B cell (primary cell): ENCODE measurements at regions not wholly inside any gene's neighbourhood (a gene's known extent, or its start where the extent isn't known, plus 50 kb on each side); places are given as distances from the start of the nearest gene placed in this dataset.

Experiments used
- ATAC-seq: fragments of 200-7000 bp; cut with Tn5 transposase; one replicate; pipeline ENCODE4 v1.10.0; 2021; ENCODE audit warnings: low read depth, mild to moderate bottlenecking, moderate number of reproducible peaks, moderate library complexity
- CTCF ChIA-PET: fragments of 350-600 bp; sonication (Branson Sonifier 250); formaldehyde crosslinking; loops from one replicate; lab custom pipeline; 2021; ENCODE audit warnings: antibody characterized with exemption, inconsistent platforms; lab: Charles Lee
- POLR2A ChIA-PET: fragments of 350-600 bp; sonication (Branson Sonifier 250); formaldehyde crosslinking; loops from one replicate; lab custom pipeline; 2021; ENCODE audit warnings: antibody characterized with exemption; lab: Charles Lee
- DNase-seq: peaks from one replicate; pipeline ENCODE4 v3.0.0; 2013
- H2AFZ ChIP-seq: 2 replicates; pipeline ENCODE4 v1.6.1; 2012; ENCODE audit warnings: mild to moderate bottlenecking, low read depth, low read length; ENCODE audit not compliant: insufficient read depth, poor library complexity, severe bottlenecking
- H3K27ac ChIP-seq, 2 donors: 1 replicate in 1 of 2; 2 replicates in 1 of 2; pipeline ENCODE4 v1.5.1; 2012 to 2013; ENCODE audit warnings: low read length in 2 of 2, mild to moderate bottlenecking in 2 of 2, moderate library complexity in 1 of 2
- H3K27me3 ChIP-seq, 4 experiments: fragments of 200-600 bp in 1 of 4; sonication (generic) in 1 of 4; replicated peaks in 1 of 4; 1 replicate in 2 of 4; 2 replicates in 2 of 4; pipeline versions ENCODE4 v1.6.1 to v1.7.0; 2013 to 2016; ENCODE audit warnings: low read length in 3 of 4, mild to moderate bottlenecking in 2 of 4, mixed read lengths in 1 of 4, moderate library complexity in 1 of 4; ENCODE audit not compliant: insufficient read depth in 4 of 4, control insufficient read depth in 3 of 4; ENCODE audit errors: control extremely low read depth in 1 of 4
- H3K36me3 ChIP-seq, 2 experiments: replicated peaks in 1 of 2; 1 replicate in 1 of 2; 2 replicates in 1 of 2; pipeline versions ENCODE4 v1.6.1 to v1.7.1; 2013; ENCODE audit warnings: low read length in 1 of 2; ENCODE audit not compliant: insufficient read depth in 2 of 2, control insufficient read depth in 1 of 2; ENCODE audit errors: control extremely low read depth in 1 of 2, extremely low read depth in 1 of 2
- H3K4me1 ChIP-seq, 2 donors: fragments of 200-600 bp in 1 of 2; sonication (generic) in 1 of 2; 1 replicate in 1 of 2; 2 replicates in 1 of 2; pipeline versions ENCODE4 v1.5.1 to v1.6.1; 2013 to 2017; ENCODE audit warnings: low read length in 2 of 2; ENCODE audit not compliant: control insufficient read depth in 2 of 2, insufficient read depth in 2 of 2
- H3K4me2 ChIP-seq: replicated peaks from 2 replicates; pipeline ENCODE3; 2012; ENCODE audit warnings: mild to moderate bottlenecking, low read depth, low read length; ENCODE audit not compliant: poor library complexity, severe bottlenecking
- H3K4me3 ChIP-seq, 5 experiments: fragments of 200-600 bp in 1 of 5; sonication (generic) in 1 of 5; 1 replicate in 3 of 5; 2 replicates in 2 of 5; pipeline versions ENCODE4 v1.5.1 to v1.7.0; 2011 to 2016; ENCODE audit warnings: low read length in 4 of 5, mild to moderate bottlenecking in 4 of 5, low read depth in 2 of 5, control low read depth in 1 of 5, moderate library complexity in 1 of 5; ENCODE audit not compliant: insufficient read depth in 1 of 5; ENCODE audit errors: control extremely low read depth in 1 of 5, extremely low read depth in 1 of 5
- H3K79me2 ChIP-seq: fragments of 200-600 bp; sonication (generic); one replicate; pipeline ENCODE4 v1.6.0; 2016; ENCODE audit warnings: low read length; ENCODE audit not compliant: control insufficient read depth, insufficient read depth
- H3K9ac ChIP-seq: fragments of 200-600 bp; sonication (generic); 2 replicates; pipeline ENCODE4 v1.6.1; 2017; ENCODE audit warnings: mild to moderate bottlenecking, low read length, moderate library complexity
- H3K9me3 ChIP-seq, 3 donors: one replicate each; pipeline versions ENCODE4 v1.6.1 to v1.7.1; 2013; ENCODE audit warnings: low read length in 2 of 3; ENCODE audit not compliant: control insufficient read depth in 2 of 3, insufficient read depth in 1 of 3; ENCODE audit errors: control extremely low read depth in 1 of 3
- H4K20me1 ChIP-seq: 2 replicates; pipeline ENCODE4 v1.6.0; 2012; ENCODE audit warnings: mild to moderate bottlenecking, low read length; ENCODE audit not compliant: insufficient read depth, control insufficient read depth, poor library complexity, severe bottlenecking
- H3K27ac Mint-ChIP-seq: one replicate; pipeline ENCODE4 v1.8.0; 2021; ENCODE audit warnings: mixed read lengths
- H3K27me3 Mint-ChIP-seq: one replicate; pipeline ENCODE4 v1.8.0; 2021; ENCODE audit warnings: mixed read lengths
- H3K4me1 Mint-ChIP-seq: one replicate; pipeline ENCODE4 v1.8.0; 2021; ENCODE audit warnings: mixed read lengths
- H3K4me3 Mint-ChIP-seq: one replicate; pipeline ENCODE4 v1.8.0; 2021; ENCODE audit warnings: mixed read lengths
- H3K9me3 Mint-ChIP-seq: one replicate; pipeline ENCODE4 v1.8.0; 2022; ENCODE audit warnings: mixed read lengths; ENCODE audit not compliant: insufficient read depth
- CTCF ChIP-seq: fragments of 200-600 bp; IDR thresholded peaks from one replicate; pipeline ENCODE4 v1.8.0; 2022; ENCODE audit warnings: antibody characterized with exemption, mild to moderate bottlenecking
- EZH2 ChIP-seq: IDR thresholded peaks from 2 replicates; pipeline ENCODE4 v1.6.1; 2012; ENCODE audit warnings: borderline replicate concordance, low read depth, mild to moderate bottlenecking, moderate library complexity, low read length; ENCODE audit not compliant: insufficient read depth, poor library complexity, severe bottlenecking
- WGBS: methylation state at CpG from one replicate; pipeline ENCODE4 v1.1.5; 2013; ENCODE audit warnings: missing lambda C conversion rate; ENCODE audit not compliant: insufficient coverage; 5-methylcytosine and 5-hydroxymethylcytosine counted together
- intact Hi-C: fragments of 100-400 bp; cut with micrococcal nuclease; formaldehyde crosslinking; loops from one replicate; pipeline ENCODE4 v1.10.0; 2022

GRCh38 chr11:80758787-80759186, 1318.0 kb upstream of the TENM4 start:
- DNase-seq (no peak), ATAC-seq (no peak)
- Mint-ChIP-seq H3K27me3 (no peaks in the 10 kb centered on the region), H3K9me3 (no peaks in the 10 kb centered on the region), H3K4me3 (no peak overlapping the region), H3K27ac (no peak overlapping the region), H3K4me1 (no peaks in the 10 kb centered on the region)
- H3K4me1 ChIP-seq = no peaks in the 10 kb centered on the region
- POLR2A ChIA-PET = no interaction called here
- H3K79me2 ChIP-seq = no peaks in the 10 kb centered on the region
- CTCF ChIA-PET = no interaction called here
- H3K27me3 ChIP-seq = no peaks in the 10 kb centered on the region
- H2AFZ ChIP-seq = no peak overlapping the region
- intact Hi-C loops = no loop called here
- H3K4me3 ChIP-seq = no peak overlapping the region
- H3K4me2 ChIP-seq = no peak overlapping the region
- no peak overlapping the region for H3K27ac ChIP-seq
- WGBS = 86% methylated on average over 1 of the region's 1 CpG
- no peaks in the 10 kb centered on the region for H4K20me1 ChIP-seq
- TF ChIP-seq EZH2 (no peak), CTCF (no peak)
- no peaks in the 10 kb centered on the region for H3K9me3 ChIP-seq
- H3K36me3 ChIP-seq = no peaks in the 10 kb centered on the region
- no peak overlapping the region for H3K9ac ChIP-seq

GRCh38 chr11:80748207-80748925, 1307.5 kb upstream of the TENM4 start:
- Mint-ChIP-seq H3K27me3 (no peaks in the 10 kb centered on the region), H3K27ac (no peak overlapping the region), H3K4me1 (no peaks in the 10 kb centered on the region), H3K9me3 (peaks cover 5% of the 10 kb centered on the region), H3K4me3 (no peak overlapping the region)
- no peak overlapping the region for H3K27ac ChIP-seq
- no peaks in the 10 kb centered on the region for H3K79me2 ChIP-seq
- no peak overlapping the region for H3K4me2 ChIP-seq
- DNase-seq (no peak), ATAC-seq (no peak)
- CTCF ChIA-PET = no interaction called here
- H4K20me1 ChIP-seq = no peaks in the 10 kb centered on the region
- no peaks in the 10 kb centered on the region for H3K4me1 ChIP-seq
- H3K27me3 ChIP-seq = no peaks in the 10 kb centered on the region
- POLR2A ChIA-PET = no interaction called here
- intact Hi-C loops = no loop called here
- H3K4me3 ChIP-seq = no peak overlapping the region
- no peak overlapping the region for H2AFZ ChIP-seq
- H3K36me3 ChIP-seq = no peaks in the 10 kb centered on the region
- no peak overlapping the region for H3K9ac ChIP-seq
- no peaks in the 10 kb centered on the region for H3K9me3 ChIP-seq
- TF ChIP-seq EZH2 (no peak), CTCF (no peak)
- WGBS = no CpG with 5 or more reads among the region's 3 CpGs
